ENCODE measurements at regions not wholly inside any gene's neighbourhood (a gene's known extent, or its start where the extent isn't known, plus 50 kb on each side); places are given as distances from the start of the nearest gene placed in this dataset.

DNA sequence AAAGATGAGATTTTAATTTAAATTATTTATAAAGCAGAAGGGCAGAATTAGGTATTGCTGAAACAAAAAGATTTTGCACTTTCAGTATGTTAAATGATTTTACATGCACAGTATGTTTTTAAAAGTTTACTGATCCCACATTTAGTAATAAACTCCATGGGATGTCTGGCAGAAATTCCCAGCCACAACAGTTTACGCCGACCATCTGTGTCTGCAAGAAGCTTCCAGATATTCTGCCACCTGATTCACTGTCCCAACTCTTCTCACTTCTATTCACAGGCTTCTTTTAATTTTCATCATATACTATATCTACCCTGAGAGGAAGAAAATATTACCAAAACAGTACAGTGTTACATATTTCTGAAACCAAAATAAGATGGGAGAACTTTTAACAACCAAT, 115.8 kb upstream of the IQCM start (continued):
- TF ChIP-seq REST (IDR thresholded peaks at IDR 0.05; ENCODE audit: borderline replicate concordance in 1 of 2, low read depth in 1 of 2, low read length in 2 of 2) (no peak), ELF1 (CRISPR knock-in tag; IDR thresholded peaks at IDR 0.05) (no peak)
- TF ChIP-seq, protein P1, sequence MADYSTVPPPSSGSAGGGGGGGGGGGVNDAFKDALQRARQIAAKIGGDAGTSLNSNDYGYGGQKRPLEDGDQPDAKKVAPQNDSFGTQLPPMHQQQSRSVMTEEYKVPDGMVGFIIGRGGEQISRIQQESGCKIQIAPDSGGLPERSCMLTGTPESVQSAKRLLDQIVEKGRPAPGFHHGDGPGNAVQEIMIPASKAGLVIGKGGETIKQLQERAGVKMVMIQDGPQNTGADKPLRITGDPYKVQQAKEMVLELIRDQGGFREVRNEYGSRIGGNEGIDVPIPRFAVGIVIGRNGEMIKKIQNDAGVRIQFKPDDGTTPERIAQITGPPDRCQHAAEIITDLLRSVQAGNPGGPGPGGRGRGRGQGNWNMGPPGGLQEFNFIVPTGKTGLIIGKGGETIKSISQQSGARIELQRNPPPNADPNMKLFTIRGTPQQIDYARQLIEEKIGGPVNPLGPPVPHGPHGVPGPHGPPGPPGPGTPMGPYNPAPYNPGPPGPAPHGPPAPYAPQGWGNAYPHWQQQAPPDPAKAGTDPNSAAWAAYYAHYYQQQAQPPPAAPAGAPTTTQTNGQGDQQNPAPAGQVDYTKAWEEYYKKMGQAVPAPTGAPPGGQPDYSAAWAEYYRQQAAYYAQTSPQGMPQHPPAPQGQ (CRISPR knock-in tag; IDR thresholded peaks at IDR 0.05; ENCODE audit: borderline replicate concordance) = no peak

DNA sequence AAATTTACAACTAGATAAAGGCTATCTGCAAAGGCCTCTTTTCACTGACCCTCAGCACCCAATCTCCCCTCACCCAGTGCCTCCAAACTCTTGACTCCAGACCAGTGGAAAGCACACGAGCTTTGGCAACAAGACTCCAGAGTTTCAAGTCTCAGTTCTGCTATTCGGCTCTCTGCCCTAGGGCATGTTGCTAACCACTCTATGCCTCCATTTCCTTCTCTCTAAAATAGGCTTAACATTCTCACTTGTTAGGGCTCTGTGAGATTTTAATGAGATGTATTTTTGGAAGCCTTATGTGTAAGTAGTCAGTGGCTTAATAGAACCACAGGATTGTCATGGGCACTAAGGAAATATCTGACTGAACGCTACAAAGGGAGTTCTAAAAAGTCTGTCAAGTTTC, 116.5 kb upstream of the IQCM start:
- Histone ChIP-seq H3K79me2 (ENCODE audit: insufficient read depth, low read length) (no peaks in the 10 kb centered on the region), H4K20me1 (ENCODE audit: insufficient read depth, low read length) (no peaks in the 10 kb centered on the region), H3K4me3 (replicated peaks in 1 of 3; ENCODE audit: insufficient read depth in 1 of 3, low read depth in 2 of 3, low read length in 3 of 3) (no peak overlapping the region), H3K4me1 (ENCODE audit: insufficient read depth, low read length) (no peaks in the 10 kb centered on the region), H3K9ac (ENCODE audit: insufficient read depth, low read depth, low read length) (no peak overlapping the region), H3K27me3 (ENCODE audit: control insufficient read depth in 1 of 2, insufficient read depth in 2 of 2, low read length in 2 of 2) (no peaks in the 10 kb centered on the region), H3K36me3 (replicated peaks in 1 of 2; ENCODE audit: control insufficient read depth in 1 of 2, insufficient read depth in 2 of 2, low read length in 2 of 2) (no peaks in the 10 kb centered on the region), H2AFZ (ENCODE audit: low read length) (no peak overlapping the region), H3K4me2 (ENCODE audit: low read depth, low read length) (no peak overlapping the region), H3K27ac (ENCODE audit: extremely low read length, insufficient read depth, low read length) (no peak overlapping the region), H3K9me3 (ENCODE audit: low read length) (no peaks in the 10 kb centered on the region)
- intact Hi-C loops (cut with micrococcal nuclease; ENCODE audit: unreplicated experiment) (no loop called here), in situ Hi-C loops (cut with HindIII; ENCODE audit: extremely low pct_ligation_motif_present, low pct_unique_long_range_greater_than_20kb) (no loop called here)
- no peak for ATAC-seq
- 2% methylated on average over 3 of the region's 3 CpGs for WGBS (ENCODE audit: low lambda C conversion rate)
- CTCF ChIA-PET (ENCODE audit: low intra/inter-chr PET ratio, low total read pairs) = no interaction called here
- POLR2A ChIA-PET = no interaction called here
- FAIRE-seq = no peak
- BruUV-seq (replicated peaks) = no TSS peak
- no peak for DNase-seq (ENCODE audit: low spot score)
- TF ChIP-seq ZNF234 (CRISPR knock-in tag; conservative IDR thresholded peaks at IDR 0.05) = no peak
